GM23338 (cell line): ENCODE measurements at regions not wholly inside any gene's neighbourhood (a gene's known extent, or its start where the extent isn't known, plus 50 kb on each side); places are given as distances from the start of the nearest gene placed in this dataset.

Experiments
- CREB1 ChIP-seq: fragments of 250-450 bp; sonication (Bioruptor Pico); IDR thresholded peaks from 2 replicates; pipeline ENCODE4 v1.5.0; 2020; ENCODE audit warnings: low read depth, mild to moderate bottlenecking, moderate library complexity
- CTCF ChIP-seq, 2 experiments: fragments of 200-600 bp in 1 of 2; sonication (generic) in 1 of 2; conservative IDR thresholded peaks; 2 replicates each; pipeline versions ENCODE4 v1.5.1 to v1.6.1; 2016 to 2017; ENCODE audit warnings: antibody characterized with exemption in 2 of 2, low read depth in 2 of 2, mild to moderate bottlenecking in 2 of 2, moderate library complexity in 1 of 2
- EZH2 ChIP-seq: fragments of 200-600 bp; sonication (generic); IDR thresholded peaks from one replicate; pipeline ENCODE4 v1.8.0; 2017; ENCODE audit warnings: antibody characterized with exemption, mild to moderate bottlenecking, low read depth; ENCODE audit not compliant: unreplicated experiment
- JUNB ChIP-seq: IDR thresholded peaks from one replicate; pipeline ENCODE4 v1.6.1; 2016; ENCODE audit warnings: antibody characterized with exemption; ENCODE audit not compliant: unreplicated experiment
- NANOG ChIP-seq: IDR thresholded peaks from 2 replicates; pipeline ENCODE4 v1.6.1; 2016; ENCODE audit warnings: antibody characterized with exemption, borderline replicate concordance
- POLR2AphosphoS5 ChIP-seq: IDR thresholded peaks from 2 replicates; pipeline ENCODE4 v1.6.1; 2016; ENCODE audit warnings: antibody characterized with exemption, low read depth
- REST ChIP-seq: IDR thresholded peaks from one replicate; pipeline ENCODE4 v1.6.1; 2018; ENCODE audit warnings: antibody characterized with exemption; ENCODE audit not compliant: unreplicated experiment
- TF ChIP-seq, protein P1 (sequence below): IDR thresholded peaks from 2 replicates; pipeline ENCODE4 v1.6.1; 2016; ENCODE audit warnings: antibody characterized with exemption

DNA sequence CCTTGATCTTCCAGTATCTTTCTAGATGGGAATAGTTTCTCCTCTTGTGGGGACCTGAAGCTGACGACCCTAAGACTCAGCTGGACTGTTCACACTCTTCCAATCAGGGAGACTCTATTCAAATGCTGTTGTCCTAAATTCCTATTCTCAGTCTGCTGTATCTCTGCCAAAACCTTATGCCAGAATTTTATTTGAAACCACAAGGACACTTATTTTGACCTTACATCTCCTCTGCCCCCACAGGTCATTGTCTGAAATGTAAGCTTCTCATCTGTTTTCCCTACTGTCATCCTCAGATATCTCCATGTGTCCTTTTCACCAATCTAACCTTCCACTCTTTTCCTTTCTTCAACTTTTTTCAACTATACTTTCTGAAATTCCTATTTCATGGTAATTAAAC is 289.5 kb upstream of the SGK1 start:
- no peak for TF ChIP-seq REST
- no peak for TF ChIP-seq JUNB
- no peak for TF ChIP-seq CTCF (conservative IDR thresholded peaks at IDR 0.05; ENCODE audit: low read depth in 2 of 2)
- no peak for TF ChIP-seq EZH2
- no peak for TF ChIP-seq CREB1 (CRISPR knock-in tag)
- TF ChIP-seq NANOG = no peak
- no peak for TF ChIP-seq POLR2AphosphoS5
- TF ChIP-seq, protein P1, sequence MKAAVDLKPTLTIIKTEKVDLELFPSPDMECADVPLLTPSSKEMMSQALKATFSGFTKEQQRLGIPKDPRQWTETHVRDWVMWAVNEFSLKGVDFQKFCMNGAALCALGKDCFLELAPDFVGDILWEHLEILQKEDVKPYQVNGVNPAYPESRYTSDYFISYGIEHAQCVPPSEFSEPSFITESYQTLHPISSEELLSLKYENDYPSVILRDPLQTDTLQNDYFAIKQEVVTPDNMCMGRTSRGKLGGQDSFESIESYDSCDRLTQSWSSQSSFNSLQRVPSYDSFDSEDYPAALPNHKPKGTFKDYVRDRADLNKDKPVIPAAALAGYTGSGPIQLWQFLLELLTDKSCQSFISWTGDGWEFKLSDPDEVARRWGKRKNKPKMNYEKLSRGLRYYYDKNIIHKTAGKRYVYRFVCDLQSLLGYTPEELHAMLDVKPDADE = no peak
